CD4-positive, alpha-beta memory T cell (primary cell): ENCODE measurements at regions not wholly inside any gene's neighbourhood (a gene's known extent, or its start where the extent isn't known, plus 50 kb on each side); places are given as distances from the start of the nearest gene placed in this dataset.

Source experiments
- CTCF ChIA-PET: fragments of 350-600 bp; sonication (Branson Sonifier 250); formaldehyde crosslinking; loops from one replicate; lab custom pipeline; 2021; ENCODE audit warnings: inconsistent platforms; ENCODE audit not compliant: partially characterized antibody; lab: Charles Lee
- POLR2A ChIA-PET: fragments of 350-600 bp; sonication (Branson Sonifier 250); formaldehyde crosslinking; loops from one replicate; lab custom pipeline; 2021; ENCODE audit not compliant: partially characterized antibody; lab: Charles Lee
- DNase-seq, 5 donors: peaks; one replicate each; pipeline versions ENCODE4 v3.0.0 to v3.0.0-alpha.2; 2020 to 2022; ENCODE audit warnings: mixed read lengths in 1 of 5
- H3K27ac ChIP-seq: one replicate; pipeline ENCODE4 v1.7.0; 2013; ENCODE audit warnings: low read depth, low read length
- H3K27me3 ChIP-seq: 2 replicates; pipeline ENCODE4 v1.7.0; 2013; ENCODE audit warnings: mild to moderate bottlenecking, low read length, moderate library complexity; ENCODE audit not compliant: insufficient read depth
- H3K36me3 ChIP-seq: 2 replicates; pipeline ENCODE4 v1.7.0; 2013; ENCODE audit warnings: mild to moderate bottlenecking, low read length, moderate library complexity; ENCODE audit not compliant: insufficient read depth
- H3K4me1 ChIP-seq: 2 replicates; pipeline ENCODE4 v1.7.0; 2013; ENCODE audit warnings: mild to moderate bottlenecking, low read length, moderate library complexity; ENCODE audit not compliant: insufficient read depth
- H3K4me3 ChIP-seq, 2 donors: one replicate each; pipeline ENCODE4 v1.7.0; 2013; ENCODE audit warnings: low read length in 2 of 2, mild to moderate bottlenecking in 1 of 2
- H3K9me3 ChIP-seq, 2 donors: one replicate each; pipeline ENCODE4 v1.7.0; 2013; ENCODE audit warnings: low read length in 2 of 2, control low read depth in 1 of 2; ENCODE audit not compliant: control insufficient read depth in 1 of 2
- H3K27ac Mint-ChIP-seq, 7 donors: one replicate each; pipeline ENCODE4 v1.8.0; 2020 to 2021; ENCODE audit warnings: mixed read lengths in 7 of 7, mild to moderate bottlenecking in 6 of 7, inconsistent platforms in 3 of 7, moderate library complexity in 3 of 7
- H3K27me3 Mint-ChIP-seq, 2 donors: one replicate each; pipeline ENCODE4 v1.8.0; 2020 to 2021; ENCODE audit warnings: mixed read lengths in 2 of 2
- H3K36me3 Mint-ChIP-seq, 2 donors: one replicate each; pipeline ENCODE4 v1.8.0; 2020 to 2021; ENCODE audit warnings: mixed read lengths in 2 of 2, inconsistent platforms in 1 of 2, mild to moderate bottlenecking in 1 of 2
- H3K4me1 Mint-ChIP-seq, 4 donors: one replicate each; pipeline ENCODE4 v1.8.0; 2020 to 2021; ENCODE audit warnings: mixed read lengths in 4 of 4, mild to moderate bottlenecking in 1 of 4
- H3K4me3 Mint-ChIP-seq, 8 donors: one replicate each; pipeline ENCODE4 v1.8.0; 2020 to 2021; ENCODE audit warnings: mixed read lengths in 8 of 8, mild to moderate bottlenecking in 7 of 8, moderate library complexity in 6 of 8, inconsistent platforms in 3 of 8
- H3K9me3 Mint-ChIP-seq, 8 donors: one replicate each; pipeline ENCODE4 v1.8.0; 2020 to 2021; ENCODE audit warnings: mixed read lengths in 8 of 8, mild to moderate bottlenecking in 5 of 8, inconsistent platforms in 3 of 8, moderate library complexity in 1 of 8
- intact Hi-C: fragments of 100-400 bp; cut with micrococcal nuclease; formaldehyde crosslinking; loops from one replicate; pipeline ENCODE4 v1.15.1; 2023

- CTCF ChIA-PET, result interaction anchor here (0.7 to 2.0 kb wide), 5 partner anchors 13 to 98 kb away, joined by 3 to 6 read pairs (median 4); no protein-coding TSS in a partner anchor
- H3K4me1 Mint-ChIP-seq, result peaks cover 47 to 75% (median 54%) of the 10 kb centered on the region in 4 donors
- POLR2A ChIA-PET, result interaction anchor here (0.8 to 3.1 kb wide), 6 partner anchors 9 to 102 kb away, joined by 3 to 21 read pairs (median 5); no protein-coding TSS in a partner anchor
- Histone ChIP-seq H3K27ac (no peak overlapping the region), H3K9me3 (no peaks in the 10 kb centered on the region), H3K27me3 (no peaks in the 10 kb centered on the region), H3K4me3 (peak overlapping the region in 1 of 2 donors; percentile 22), H3K36me3 (no peaks in the 10 kb centered on the region), H3K4me1 (peaks cover 56% of the 10 kb centered on the region)
- H3K27ac Mint-ChIP-seq, result peak overlapping the region; percentile 5 to 94 (median 67)
- peaks cover 0 to 12% (median 8%) of the 10 kb centered on the region in 8 donors for H3K9me3 Mint-ChIP-seq
- H3K4me3 Mint-ChIP-seq, result peak overlapping the region in 7 of 8 donors; percentile 57 to 85 (median 67)
- intact Hi-C loops, result no loop called here
- peaks cover 6% of the 10 kb centered on the region in 2 donors for H3K36me3 Mint-ChIP-seq
- H3K27me3 Mint-ChIP-seq, result no peaks in the 10 kb centered on the region
- DNase-seq, result peak; percentile 31 to 55 (median 41)
Measured at GRCh38 chr1:229129301-229130027, 141.4 kb upstream of the RAB4A start.

- Mint-ChIP-seq H3K27ac (peak overlapping the region; percentile 15 to 94 (median 73)), H3K4me3 (peak overlapping the region in 7 of 8 donors; percentile 43 to 85 (median 67)), H3K9me3 (peaks cover 0 to 18% (median 13%) of the 10 kb centered on the region in 8 donors), H3K36me3 (peaks cover 6% of the 10 kb centered on the region in 2 donors), H3K4me1 (peaks cover 47 to 75% (median 54%) of the 10 kb centered on the region in 4 donors), H3K27me3 (no peaks in the 10 kb centered on the region)
- no peaks in the 10 kb centered on the region for H3K36me3 ChIP-seq
- no peak overlapping the region for H3K27ac ChIP-seq
- ChIA-PET CTCF (interaction anchor here (0.7 to 2.0 kb wide), 6 partner anchors 14 to 97 kb away, joined by 3 to 6 read pairs (median 4); no protein-coding TSS in a partner anchor), POLR2A (interaction anchor here (0.7 to 3.1 kb wide), 8 partner anchors 9 to 187 kb away, joined by 3 to 21 read pairs (median 4); no protein-coding TSS in a partner anchor)
- H3K9me3 ChIP-seq, result no peaks in the 10 kb centered on the region
- DNase-seq, result peak in 4 of 5 donors; percentile 31 to 54 (median 52)
- intact Hi-C loops, result no loop called here
- H3K4me1 ChIP-seq, result peaks cover 56% of the 10 kb centered on the region
- H3K4me3 ChIP-seq, result peak overlapping the region in 1 of 2 donors; percentile 22
- H3K27me3 ChIP-seq, result no peaks in the 10 kb centered on the region
Measured at GRCh38 chr1:229130028-229130668, 140.8 kb upstream of the RAB4A start.

GRCh38 chr1:229131243-229132105, 139.4 kb upstream of the RAB4A start:
- peaks cover 56% of the 10 kb centered on the region for H3K4me1 ChIP-seq
- POLR2A ChIA-PET, result interaction anchor here (0.8 to 3.1 kb wide), 4 partner anchors 7 to 337 kb away, joined by 3 to 21 read pairs (median 4); no protein-coding TSS in a partner anchor

GRCh38 chr1:229132106-229132443, 138.8 kb upstream of the RAB4A start:
- Histone ChIP-seq H3K9me3 (no peaks in the 10 kb centered on the region), H3K27me3 (no peaks in the 10 kb centered on the region), H3K4me1 (peaks cover 58% of the 10 kb centered on the region), H3K36me3 (no peaks in the 10 kb centered on the region), H3K27ac (no peak overlapping the region), H3K4me3 (no peak overlapping the region)
- H3K4me3 Mint-ChIP-seq, result peak overlapping the region in 2 of 8 donors; percentile 1 to 20
- CTCF ChIA-PET, result no interaction called here
- no peaks in the 10 kb centered on the region for H3K27me3 Mint-ChIP-seq
- intact Hi-C loops, result no loop called here
- DNase-seq, result no peak
- H3K36me3 Mint-ChIP-seq, result peaks cover 6% of the 10 kb centered on the region in 2 donors
- peak overlapping the region; percentile 2 to 75 (median 49) for H3K27ac Mint-ChIP-seq
- H3K9me3 Mint-ChIP-seq, result peaks cover 0 to 27% (median 20%) of the 10 kb centered on the region in 8 donors
- peaks cover 49 to 79% (median 58%) of the 10 kb centered on the region in 4 donors for H3K4me1 Mint-ChIP-seq
- POLR2A ChIA-PET, result no interaction called here

More at GRCh38 chr1:229131243-229132105, 139.4 kb upstream of the RAB4A start:
- Histone ChIP-seq H3K36me3 (no peaks in the 10 kb centered on the region), H3K9me3 (no peaks in the 10 kb centered on the region), H3K27me3 (no peaks in the 10 kb centered on the region), H3K4me3 (no peak overlapping the region), H3K27ac (no peak overlapping the region)
- no peak for DNase-seq
- intact Hi-C loops, result no loop called here
- Mint-ChIP-seq H3K27ac (peak overlapping the region; percentile 15 to 94 (median 74)), H3K4me3 (peak overlapping the region in 7 of 8 donors; percentile 1 to 85 (median 25)), H3K4me1 (peaks cover 50 to 78% (median 56%) of the 10 kb centered on the region in 4 donors), H3K9me3 (peaks cover 0 to 27% (median 20%) of the 10 kb centered on the region in 8 donors), H3K36me3 (peaks cover 6% of the 10 kb centered on the region in 2 donors), H3K27me3 (no peaks in the 10 kb centered on the region)
- CTCF ChIA-PET, result interaction anchor here (1.9 kb wide), 1 partner anchor 96 kb away, joined by 6 read pairs; no protein-coding TSS in a partner anchor

- intact Hi-C loops, result no loop called here
- H3K27me3 Mint-ChIP-seq, result no peaks in the 10 kb centered on the region
- Histone ChIP-seq H3K36me3 (no peaks in the 10 kb centered on the region), H3K27me3 (no peaks in the 10 kb centered on the region), H3K4me3 (no peak overlapping the region), H3K27ac (no peak overlapping the region), H3K4me1 (peaks cover 58% of the 10 kb centered on the region), H3K9me3 (no peaks in the 10 kb centered on the region)
- no peak overlapping the region for H3K27ac Mint-ChIP-seq
- ChIA-PET POLR2A (no interaction called here), CTCF (no interaction called here)
- peaks cover 0 to 27% (median 20%) of the 10 kb centered on the region in 8 donors for H3K9me3 Mint-ChIP-seq
- H3K36me3 Mint-ChIP-seq, result peaks cover 6% of the 10 kb centered on the region in 2 donors
- peaks cover 49 to 79% (median 58%) of the 10 kb centered on the region in 4 donors for H3K4me1 Mint-ChIP-seq
- H3K4me3 Mint-ChIP-seq, result no peak overlapping the region
- DNase-seq, result no peak
Measured at GRCh38 chr1:229132706-229133105, 138.2 kb upstream of the RAB4A start.

- Histone ChIP-seq H3K27me3 (no peaks in the 10 kb centered on the region), H3K4me1 (peaks cover 58% of the 10 kb centered on the region), H3K9me3 (no peaks in the 10 kb centered on the region), H3K4me3 (no peak overlapping the region), H3K27ac (no peak overlapping the region), H3K36me3 (no peaks in the 10 kb centered on the region)
- no peaks in the 10 kb centered on the region for H3K27me3 Mint-ChIP-seq
- DNase-seq, result no peak
- ChIA-PET CTCF (no interaction called here), POLR2A (no interaction called here)
- H3K36me3 Mint-ChIP-seq, result peaks cover 6% of the 10 kb centered on the region in 2 donors
- H3K27ac Mint-ChIP-seq, result peak overlapping the region in 1 of 7 donors; percentile 54
- H3K4me3 Mint-ChIP-seq, result no peak overlapping the region
- intact Hi-C loops, result no loop called here
- H3K9me3 Mint-ChIP-seq, result peaks cover 0 to 27% (median 20%) of the 10 kb centered on the region in 8 donors
- peaks cover 49 to 79% (median 58%) of the 10 kb centered on the region in 4 donors for H3K4me1 Mint-ChIP-seq
Measured at GRCh38 chr1:229133151-229133550, 137.8 kb upstream of the RAB4A start.
